ENCODE measurements at regions not wholly inside any gene's neighbourhood (a gene's known extent, or its start where the extent isn't known, plus 50 kb on each side); places are given as distances from the start of the nearest gene placed in this dataset.

DNA sequence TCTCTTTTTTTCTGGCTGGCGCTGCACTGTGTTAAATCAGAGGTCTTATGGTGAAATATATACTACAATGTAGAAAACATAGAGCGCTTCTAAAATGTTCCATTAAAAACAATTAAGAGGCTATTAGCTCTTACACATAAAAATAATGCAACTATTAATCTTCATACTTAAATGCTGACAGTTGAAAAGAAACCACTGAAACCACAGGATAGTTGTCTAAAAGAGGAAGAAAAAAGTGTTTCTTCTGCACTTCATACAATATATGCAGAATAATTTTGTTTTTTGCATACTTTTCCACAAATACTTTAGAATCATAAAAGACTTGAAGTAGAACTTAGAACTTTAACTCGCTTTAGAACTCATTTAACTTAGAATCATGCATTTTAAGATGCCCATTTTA lies 170.5 kb downstream of the PYDC2 start:
- 87% methylated on average over 3 of the region's 3 CpGs for WGBS

DNA sequence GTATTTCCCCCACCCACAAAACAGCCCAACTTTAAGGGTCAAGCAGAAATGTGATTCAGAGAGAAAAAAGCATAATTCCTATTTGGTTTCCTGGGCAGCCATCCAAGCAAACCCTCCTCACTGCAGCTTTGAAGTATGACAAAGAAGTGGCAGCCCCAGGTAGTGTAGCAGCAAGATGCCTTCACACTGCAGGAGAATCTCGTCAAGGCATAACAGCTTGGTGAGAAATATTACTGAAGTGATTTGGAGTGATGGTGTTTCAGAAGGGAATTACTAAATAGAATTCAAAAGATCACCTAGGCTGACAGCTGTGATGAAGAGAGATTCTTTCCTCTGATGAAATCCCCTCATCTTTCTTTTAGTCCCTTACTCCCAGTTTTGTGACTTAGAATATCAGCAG lies 173.9 kb downstream of the PYDC2 start:
- Histone ChIP-seq H3K27ac (replicated peaks in 1 of 4) (no peak overlapping the region), H3K4me1 (no peaks in the 10 kb centered on the region), H3K36me3 (no peaks in the 10 kb centered on the region), H3K9me3 (no peaks in the 10 kb centered on the region), H3K4me3 (no peak overlapping the region), H3K27me3 (no peaks in the 10 kb centered on the region)
- DNase-seq (ENCODE audit: extremely low spot score), result no peak
- intact Hi-C loops (cut with DNase I), result no loop called here
- WGBS, result 38% methylated on average over 1 of the region's 1 CpG
- TF ChIP-seq POLR2AphosphoS5 (IDR thresholded peaks at IDR 0.05), result no peak
- TF ChIP-seq, protein P1, sequence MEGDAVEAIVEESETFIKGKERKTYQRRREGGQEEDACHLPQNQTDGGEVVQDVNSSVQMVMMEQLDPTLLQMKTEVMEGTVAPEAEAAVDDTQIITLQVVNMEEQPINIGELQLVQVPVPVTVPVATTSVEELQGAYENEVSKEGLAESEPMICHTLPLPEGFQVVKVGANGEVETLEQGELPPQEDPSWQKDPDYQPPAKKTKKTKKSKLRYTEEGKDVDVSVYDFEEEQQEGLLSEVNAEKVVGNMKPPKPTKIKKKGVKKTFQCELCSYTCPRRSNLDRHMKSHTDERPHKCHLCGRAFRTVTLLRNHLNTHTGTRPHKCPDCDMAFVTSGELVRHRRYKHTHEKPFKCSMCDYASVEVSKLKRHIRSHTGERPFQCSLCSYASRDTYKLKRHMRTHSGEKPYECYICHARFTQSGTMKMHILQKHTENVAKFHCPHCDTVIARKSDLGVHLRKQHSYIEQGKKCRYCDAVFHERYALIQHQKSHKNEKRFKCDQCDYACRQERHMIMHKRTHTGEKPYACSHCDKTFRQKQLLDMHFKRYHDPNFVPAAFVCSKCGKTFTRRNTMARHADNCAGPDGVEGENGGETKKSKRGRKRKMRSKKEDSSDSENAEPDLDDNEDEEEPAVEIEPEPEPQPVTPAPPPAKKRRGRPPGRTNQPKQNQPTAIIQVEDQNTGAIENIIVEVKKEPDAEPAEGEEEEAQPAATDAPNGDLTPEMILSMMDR (IDR thresholded peaks at IDR 0.05), result no peak
- TF ChIP-seq EP300 (IDR thresholded peaks at IDR 0.05), result no peak
- TF ChIP-seq POLR2A (IDR thresholded peaks at IDR 0.05; ENCODE audit: low read depth), result no peak

More for the DNA sequence above, 170.5 kb downstream of the PYDC2 start:
- Histone ChIP-seq H3K4me3 (no peak overlapping the region), H3K36me3 (no peaks in the 10 kb centered on the region), H3K27me3 (no peaks in the 10 kb centered on the region), H3K9me3 (no peaks in the 10 kb centered on the region), H3K4me1 (peaks cover 0 to 6% (median 0%) of the 10 kb centered on the region in 4 donors), H3K27ac (replicated peaks in 1 of 4) (no peak overlapping the region)
- DNase-seq (ENCODE audit: extremely low spot score), result no peak
- intact Hi-C loops (cut with DNase I), result no loop called here
- TF ChIP-seq POLR2AphosphoS5 (IDR thresholded peaks at IDR 0.05) (no peak), EP300 (IDR thresholded peaks at IDR 0.05) (no peak), POLR2A (IDR thresholded peaks at IDR 0.05; ENCODE audit: low read depth) (no peak)
- TF ChIP-seq, protein P1 (IDR thresholded peaks at IDR 0.05), result no peak

DNA sequence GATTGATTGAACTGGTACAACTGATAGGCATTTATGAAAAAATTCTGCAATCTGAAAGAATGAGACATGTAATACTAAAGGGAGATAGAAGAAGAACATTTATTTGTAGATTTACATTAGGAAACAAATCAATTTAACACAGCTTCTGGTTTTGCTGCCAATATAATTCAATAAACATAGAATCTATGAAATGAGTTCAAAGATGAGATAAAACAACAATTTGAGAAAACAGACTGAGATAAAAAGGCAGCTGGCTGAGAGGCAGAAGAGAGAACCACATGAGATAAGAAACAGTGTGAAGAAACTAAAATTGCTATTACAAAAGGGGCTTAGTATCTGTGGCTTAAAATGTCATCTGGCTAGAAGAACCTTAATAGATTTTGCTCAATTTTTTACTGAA lies 176.6 kb downstream of the PYDC2 start:
- no peaks in the 10 kb centered on the region for H3K9me3 ChIP-seq
- no peak overlapping the region for H3K27ac ChIP-seq (replicated peaks in 1 of 4)
- no peaks in the 10 kb centered on the region for H3K27me3 ChIP-seq
- no peaks in the 10 kb centered on the region for H3K4me1 ChIP-seq
- no peak for TF ChIP-seq EP300 (IDR thresholded peaks at IDR 0.05)
- TF ChIP-seq, protein P1 (IDR thresholded peaks at IDR 0.05), result no peak
- TF ChIP-seq POLR2A (IDR thresholded peaks at IDR 0.05; ENCODE audit: low read depth), result no peak
- TF ChIP-seq POLR2AphosphoS5 (IDR thresholded peaks at IDR 0.05), result no peak
- H3K4me3 ChIP-seq, result no peak overlapping the region
- no peak for DNase-seq (ENCODE audit: extremely low spot score)
- H3K36me3 ChIP-seq, result no peaks in the 10 kb centered on the region
- intact Hi-C loops (cut with DNase I), result no loop called here

DNA sequence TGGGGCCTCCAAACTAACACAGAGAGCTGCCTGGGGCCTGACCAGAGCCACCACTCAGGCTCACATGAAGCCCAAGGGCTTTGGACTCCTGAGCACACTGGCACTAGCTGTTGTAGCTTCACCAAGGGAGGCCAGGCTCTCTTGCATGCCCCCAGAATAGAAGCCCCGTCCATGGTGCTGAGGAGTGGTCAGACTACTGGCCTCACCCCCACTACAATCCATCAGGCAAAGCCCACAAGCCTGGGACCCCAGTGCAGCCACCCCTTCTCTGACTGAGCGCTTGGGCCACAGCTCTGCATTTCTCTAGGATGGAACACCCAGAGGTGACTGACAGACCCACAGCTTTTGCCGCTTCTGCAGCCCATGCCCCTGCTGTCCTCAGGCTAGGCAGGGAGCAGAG lies 180.8 kb downstream of the PYDC2 start:
- H3K36me3 ChIP-seq, result no peaks in the 10 kb centered on the region
- no peak overlapping the region for H3K27ac ChIP-seq (replicated peaks in 1 of 4)
- 89% methylated on average over 3 of the region's 3 CpGs for WGBS
- no peak for DNase-seq (ENCODE audit: extremely low spot score)
- no peaks in the 10 kb centered on the region for H3K4me1 ChIP-seq
- H3K4me3 ChIP-seq, result no peak overlapping the region
- no peak for TF ChIP-seq POLR2A (IDR thresholded peaks at IDR 0.05; ENCODE audit: low read depth)
- intact Hi-C loops (cut with DNase I), result no loop called here
- H3K27me3 ChIP-seq, result no peaks in the 10 kb centered on the region
- H3K9me3 ChIP-seq, result peaks cover 0 to 5% (median 2%) of the 10 kb centered on the region in 4 donors

DNA sequence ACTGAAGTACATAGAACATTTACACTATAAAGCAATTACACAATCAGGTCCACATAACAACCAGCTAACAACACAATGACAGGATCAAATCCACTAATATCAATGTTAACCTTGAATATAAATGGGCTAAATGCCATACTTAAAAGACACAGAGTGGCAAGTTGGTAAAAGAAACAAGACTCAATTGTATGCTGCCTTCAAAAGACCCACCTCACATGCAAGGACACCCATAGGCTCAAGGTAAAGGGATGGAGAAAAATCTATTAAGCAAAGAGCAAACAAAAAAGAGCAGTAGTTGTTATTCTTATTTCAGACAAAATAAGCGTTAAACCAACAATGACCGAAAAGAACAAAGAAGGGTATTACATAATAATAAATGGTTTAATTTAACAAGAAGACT lies 183.3 kb downstream of the PYDC2 start:
- DNase-seq (ENCODE audit: extremely low spot score), result no peak
- Histone ChIP-seq H3K4me3 (no peak overlapping the region), H3K27me3 (no peaks in the 10 kb centered on the region), H3K27ac (replicated peaks in 1 of 4) (no peak overlapping the region), H3K36me3 (no peaks in the 10 kb centered on the region), H3K4me1 (no peaks in the 10 kb centered on the region), H3K9me3 (peaks cover 0 to 5% (median 2%) of the 10 kb centered on the region in 4 donors)
- WGBS, result 98% methylated on average over 2 of the region's 2 CpGs
- intact Hi-C loops (cut with DNase I), result no loop called here
- TF ChIP-seq EP300 (IDR thresholded peaks at IDR 0.05) (no peak), POLR2A (IDR thresholded peaks at IDR 0.05; ENCODE audit: low read depth) (no peak), POLR2AphosphoS5 (IDR thresholded peaks at IDR 0.05) (no peak)
- TF ChIP-seq, protein P1 (IDR thresholded peaks at IDR 0.05), result no peak

Measured in esophagus muscularis mucosa (tissue), 4 donors.